ENCODE measurements at regions not wholly inside any gene's neighbourhood (a gene's known extent, or its start where the extent isn't known, plus 50 kb on each side); places are given as distances from the start of the nearest gene placed in this dataset.

DNA sequence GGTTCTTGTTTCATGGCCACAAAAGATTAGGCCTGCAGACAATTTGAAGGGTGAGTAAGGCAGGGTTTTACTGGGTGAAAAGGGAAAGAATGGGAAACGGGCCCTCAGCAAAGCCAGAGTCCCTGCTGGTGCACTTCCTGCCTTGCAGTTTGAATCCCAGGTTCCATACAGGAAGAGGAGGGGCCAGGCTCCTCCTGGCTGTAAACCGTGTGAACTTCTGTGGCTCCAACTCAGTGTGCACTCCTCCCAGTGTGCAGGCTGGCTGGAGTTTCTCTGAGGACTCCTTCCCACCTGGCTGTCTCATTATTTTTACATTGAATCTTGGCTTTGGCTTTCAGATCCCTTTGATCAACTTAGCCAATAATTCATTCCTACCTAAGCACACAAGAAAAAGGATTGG lies 367.1 kb upstream of the KLF4 start:
- TF ChIP-seq, protein P1, sequence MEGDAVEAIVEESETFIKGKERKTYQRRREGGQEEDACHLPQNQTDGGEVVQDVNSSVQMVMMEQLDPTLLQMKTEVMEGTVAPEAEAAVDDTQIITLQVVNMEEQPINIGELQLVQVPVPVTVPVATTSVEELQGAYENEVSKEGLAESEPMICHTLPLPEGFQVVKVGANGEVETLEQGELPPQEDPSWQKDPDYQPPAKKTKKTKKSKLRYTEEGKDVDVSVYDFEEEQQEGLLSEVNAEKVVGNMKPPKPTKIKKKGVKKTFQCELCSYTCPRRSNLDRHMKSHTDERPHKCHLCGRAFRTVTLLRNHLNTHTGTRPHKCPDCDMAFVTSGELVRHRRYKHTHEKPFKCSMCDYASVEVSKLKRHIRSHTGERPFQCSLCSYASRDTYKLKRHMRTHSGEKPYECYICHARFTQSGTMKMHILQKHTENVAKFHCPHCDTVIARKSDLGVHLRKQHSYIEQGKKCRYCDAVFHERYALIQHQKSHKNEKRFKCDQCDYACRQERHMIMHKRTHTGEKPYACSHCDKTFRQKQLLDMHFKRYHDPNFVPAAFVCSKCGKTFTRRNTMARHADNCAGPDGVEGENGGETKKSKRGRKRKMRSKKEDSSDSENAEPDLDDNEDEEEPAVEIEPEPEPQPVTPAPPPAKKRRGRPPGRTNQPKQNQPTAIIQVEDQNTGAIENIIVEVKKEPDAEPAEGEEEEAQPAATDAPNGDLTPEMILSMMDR (IDR thresholded peaks at IDR 0.05): no peak
- TF ChIP-seq POLR2A (IDR thresholded peaks at IDR 0.05; ENCODE audit: low read depth): no peak
- no peak for TF ChIP-seq EP300 (IDR thresholded peaks at IDR 0.05)
- no peak for TF ChIP-seq POLR2AphosphoS5 (IDR thresholded peaks at IDR 0.05)
